ENCODE measurements at regions not wholly inside any gene's neighbourhood (a gene's known extent, or its start where the extent isn't known, plus 50 kb on each side); places are given as distances from the start of the nearest gene placed in this dataset.

GRCh38 chr1:87685311-87686135, 356.8 kb downstream of the LMO4 start:
- TF ChIP-seq CTCF (IDR thresholded peaks at IDR 0.05; ENCODE audit: low read length) (no peak), EZH2 (optimal IDR thresholded peaks at IDR 0.05; ENCODE audit: low read depth, low read length) (no peak), EZH2phosphoT487 (IDR thresholded peaks at IDR 0.05; ENCODE audit: low read length) (no peak)
- no peak overlapping the region for H3K9ac ChIP-seq (ENCODE audit: low read length)

GRCh38 chr1:87686136-87686495, 357.4 kb downstream of the LMO4 start:
- no peak overlapping the region for H3K4me3 ChIP-seq (ENCODE audit: low read length)
- H3K27me3 ChIP-seq (replicated peaks; ENCODE audit: insufficient read depth, low read length), result no peaks in the 10 kb centered on the region
- no peak overlapping the region for H3K27ac ChIP-seq (ENCODE audit: low read length)
- no peak overlapping the region for H3K9ac ChIP-seq (ENCODE audit: low read length)
- no peaks in the 10 kb centered on the region for H3K36me3 ChIP-seq (replicated peaks; ENCODE audit: insufficient read depth, low read length)
- no peaks in the 10 kb centered on the region for H3K9me3 ChIP-seq (replicated peaks; ENCODE audit: insufficient read depth, low read length)
- TF ChIP-seq CTCF (IDR thresholded peaks at IDR 0.05; ENCODE audit: low read length) (no peak), EZH2 (optimal IDR thresholded peaks at IDR 0.05; ENCODE audit: low read depth, low read length) (no peak), EZH2phosphoT487 (IDR thresholded peaks at IDR 0.05; ENCODE audit: low read length) (no peak)
- no peak overlapping the region for H3K4me2 ChIP-seq (ENCODE audit: low read depth, low read length)
- no peak for DNase-seq
- no peaks in the 10 kb centered on the region for H3K9me2 ChIP-seq (replicated peaks; ENCODE audit: insufficient read depth, low read length)
- H4K20me1 ChIP-seq (ENCODE audit: insufficient read depth, low read length), result no peaks in the 10 kb centered on the region
- no peaks in the 10 kb centered on the region for H3K79me2 ChIP-seq (ENCODE audit: low read length)
- H3K4me1 ChIP-seq (ENCODE audit: low read length), result no peaks in the 10 kb centered on the region
- no peak overlapping the region for H2AFZ ChIP-seq (ENCODE audit: low read length)
- no peaks in the 10 kb centered on the region for H3F3A ChIP-seq (ENCODE audit: insufficient read depth, low read length)

More at GRCh38 chr1:87685311-87686135, 356.8 kb downstream of the LMO4 start:
- no peak for DNase-seq
- Histone ChIP-seq H3K79me2 (ENCODE audit: low read length) (no peaks in the 10 kb centered on the region), H3K4me1 (ENCODE audit: low read length) (no peaks in the 10 kb centered on the region), H2AFZ (ENCODE audit: low read length) (no peak overlapping the region), H3K27ac (ENCODE audit: low read length) (no peak overlapping the region), H3K4me3 (ENCODE audit: low read length) (no peak overlapping the region), H3K27me3 (replicated peaks; ENCODE audit: insufficient read depth, low read length) (no peaks in the 10 kb centered on the region), H4K20me1 (ENCODE audit: insufficient read depth, low read length) (no peaks in the 10 kb centered on the region), H3K9me2 (replicated peaks; ENCODE audit: insufficient read depth, low read length) (no peaks in the 10 kb centered on the region), H3K9me3 (replicated peaks; ENCODE audit: insufficient read depth, low read length) (no peaks in the 10 kb centered on the region), H3K4me2 (ENCODE audit: low read depth, low read length) (no peak overlapping the region), H3K36me3 (replicated peaks; ENCODE audit: insufficient read depth, low read length) (no peaks in the 10 kb centered on the region), H3F3A (ENCODE audit: insufficient read depth, low read length) (no peaks in the 10 kb centered on the region)

- Histone ChIP-seq H3K9ac (ENCODE audit: low read length) (no peak overlapping the region), H3K27ac (ENCODE audit: low read length) (no peak overlapping the region), H3F3A (ENCODE audit: insufficient read depth, low read length) (no peaks in the 10 kb centered on the region), H3K4me1 (ENCODE audit: low read length) (no peaks in the 10 kb centered on the region), H3K4me3 (ENCODE audit: low read length) (no peak overlapping the region), H3K27me3 (replicated peaks; ENCODE audit: insufficient read depth, low read length) (no peaks in the 10 kb centered on the region), H3K79me2 (ENCODE audit: low read length) (no peaks in the 10 kb centered on the region), H3K9me3 (replicated peaks; ENCODE audit: insufficient read depth, low read length) (no peaks in the 10 kb centered on the region), H4K20me1 (ENCODE audit: insufficient read depth, low read length) (no peaks in the 10 kb centered on the region), H2AFZ (ENCODE audit: low read length) (no peak overlapping the region), H3K9me2 (replicated peaks; ENCODE audit: insufficient read depth, low read length) (no peaks in the 10 kb centered on the region), H3K36me3 (replicated peaks; ENCODE audit: insufficient read depth, low read length) (no peaks in the 10 kb centered on the region), H3K4me2 (ENCODE audit: low read depth, low read length) (no peak overlapping the region)
- DNase-seq, result no peak
- TF ChIP-seq CTCF (IDR thresholded peaks at IDR 0.05; ENCODE audit: low read length) (no peak), EZH2 (optimal IDR thresholded peaks at IDR 0.05; ENCODE audit: low read depth, low read length) (no peak), EZH2phosphoT487 (IDR thresholded peaks at IDR 0.05; ENCODE audit: low read length) (no peak)
Measured at GRCh38 chr1:87686671-87687070, 358.0 kb downstream of the LMO4 start.
